HCT116 (cell line): ENCODE measurements at regions not wholly inside any gene's neighbourhood (a gene's known extent, or its start where the extent isn't known, plus 50 kb on each side); places are given as distances from the start of the nearest gene placed in this dataset.

Experiments used
- CBX3 ChIP-seq: IDR thresholded peaks from 2 replicates; pipeline ENCODE4 v1.6.1; 2012; ENCODE audit warnings: low read depth
- EGR1 ChIP-seq: IDR thresholded peaks from 2 replicates; pipeline ENCODE4 v1.6.1; 2012; ENCODE audit warnings: low read depth
- EZH2 ChIP-seq: fragments of 200-600 bp; sonication (generic); IDR thresholded peaks from 2 replicates; pipeline ENCODE4 v1.6.1; 2017; ENCODE audit warnings: antibody characterized with exemption, mixed run types
- EZH2phosphoT487 ChIP-seq: fragments of 200-600 bp; IDR thresholded peaks from 2 replicates; pipeline ENCODE4 v1.6.1; 2018; ENCODE audit warnings: antibody characterized with exemption, borderline replicate concordance
- FOSL1 ChIP-seq: IDR thresholded peaks from 2 replicates; pipeline ENCODE4 v1.6.1; 2012; ENCODE audit warnings: low read depth
- POLR2A ChIP-seq: IDR thresholded peaks from 2 replicates; pipeline ENCODE4 v1.7.0; 2011; ENCODE audit warnings: borderline replicate concordance; ENCODE audit not compliant: insufficient read depth, insufficient read length; ENCODE audit errors: extremely low read depth
- RAD21 ChIP-seq: IDR thresholded peaks from 2 replicates; pipeline ENCODE4 v1.6.1; 2012; ENCODE audit warnings: low read depth, mild to moderate bottlenecking
- SP1 ChIP-seq: IDR thresholded peaks from 2 replicates; pipeline ENCODE4 v1.6.1; 2012; ENCODE audit warnings: low read depth
- TCF7L2 ChIP-seq: IDR thresholded peaks from 2 replicates; pipeline ENCODE4 v1.7.0; 2011; ENCODE audit warnings: borderline replicate concordance, inconsistent platforms; ENCODE audit not compliant: insufficient read depth, insufficient read length; ENCODE audit errors: extremely low read depth
- ZNF274 ChIP-seq: fragments of 200-500 bp; sonication (Bioruptor generic); IDR thresholded peaks from 2 replicates; pipeline ENCODE4 v1.6.1; 2014; ENCODE audit warnings: mild to moderate bottlenecking, low read depth, low read length, inconsistent platforms
- TF ChIP-seq, protein P1 (sequence below), 3 experiments: fragments of 200-600 bp in 1 of 3; sonication (generic) in 1 of 3; IDR thresholded peaks in 2 of 3; conservative IDR thresholded peaks in 1 of 3; 2 replicates each; pipeline ENCODE4 v1.5.1; 2012 to 2017; ENCODE audit warnings: low read depth in 2 of 3, low read length in 2 of 3, antibody characterized with exemption in 1 of 3, borderline replicate concordance in 1 of 3, control low read depth in 1 of 3, mild to moderate bottlenecking in 1 of 3, mixed read lengths in 1 of 3, mixed run types in 1 of 3, moderate library complexity in 1 of 3; ENCODE audit not compliant: insufficient read depth in 1 of 3
- TF ChIP-seq, protein P2 (sequence below): IDR thresholded peaks from 2 replicates; pipeline ENCODE4 v1.6.1; 2012; ENCODE audit warnings: low read depth
- TF ChIP-seq, protein P3 (sequence below): IDR thresholded peaks from 2 replicates; pipeline ENCODE4 v1.6.1; 2012

DNA sequence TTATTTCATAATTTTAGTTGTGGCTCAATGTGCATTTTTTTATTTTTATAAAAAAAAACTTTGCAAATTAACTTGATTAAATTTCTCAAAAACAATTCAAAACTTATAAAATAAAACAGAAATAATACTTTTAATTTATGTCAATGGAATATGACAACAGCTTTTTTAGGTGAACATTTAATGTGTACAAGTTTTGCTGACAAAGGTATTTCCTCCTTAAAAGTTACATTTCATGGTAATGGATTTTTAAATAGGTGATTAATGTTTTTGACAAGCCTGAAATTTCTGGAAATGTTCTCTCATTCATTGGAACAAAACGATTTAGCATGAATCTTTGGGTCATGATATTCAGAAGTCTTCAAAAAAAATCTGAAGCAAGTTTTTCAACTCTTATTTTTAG, 1160.0 kb downstream of the HACE1 start:
- TF ChIP-seq POLR2A (no peak), RAD21 (no peak), EGR1 (no peak), EZH2phosphoT487 (no peak), ZNF274 (no peak), FOSL1 (no peak), CBX3 (no peak), EZH2 (no peak), TCF7L2 (no peak), SP1 (no peak)
- TF ChIP-seq, protein P1, sequence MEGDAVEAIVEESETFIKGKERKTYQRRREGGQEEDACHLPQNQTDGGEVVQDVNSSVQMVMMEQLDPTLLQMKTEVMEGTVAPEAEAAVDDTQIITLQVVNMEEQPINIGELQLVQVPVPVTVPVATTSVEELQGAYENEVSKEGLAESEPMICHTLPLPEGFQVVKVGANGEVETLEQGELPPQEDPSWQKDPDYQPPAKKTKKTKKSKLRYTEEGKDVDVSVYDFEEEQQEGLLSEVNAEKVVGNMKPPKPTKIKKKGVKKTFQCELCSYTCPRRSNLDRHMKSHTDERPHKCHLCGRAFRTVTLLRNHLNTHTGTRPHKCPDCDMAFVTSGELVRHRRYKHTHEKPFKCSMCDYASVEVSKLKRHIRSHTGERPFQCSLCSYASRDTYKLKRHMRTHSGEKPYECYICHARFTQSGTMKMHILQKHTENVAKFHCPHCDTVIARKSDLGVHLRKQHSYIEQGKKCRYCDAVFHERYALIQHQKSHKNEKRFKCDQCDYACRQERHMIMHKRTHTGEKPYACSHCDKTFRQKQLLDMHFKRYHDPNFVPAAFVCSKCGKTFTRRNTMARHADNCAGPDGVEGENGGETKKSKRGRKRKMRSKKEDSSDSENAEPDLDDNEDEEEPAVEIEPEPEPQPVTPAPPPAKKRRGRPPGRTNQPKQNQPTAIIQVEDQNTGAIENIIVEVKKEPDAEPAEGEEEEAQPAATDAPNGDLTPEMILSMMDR (IDR thresholded peaks at IDR 0.05 in 2 of 3, conservative IDR thresholded peaks at IDR 0.05 in 1 of 3; ENCODE audit: borderline replicate concordance in 1 of 3, insufficient read depth in 1 of 3, low read depth in 2 of 3, low read length in 2 of 3): no peak
- TF ChIP-seq, protein P2, sequence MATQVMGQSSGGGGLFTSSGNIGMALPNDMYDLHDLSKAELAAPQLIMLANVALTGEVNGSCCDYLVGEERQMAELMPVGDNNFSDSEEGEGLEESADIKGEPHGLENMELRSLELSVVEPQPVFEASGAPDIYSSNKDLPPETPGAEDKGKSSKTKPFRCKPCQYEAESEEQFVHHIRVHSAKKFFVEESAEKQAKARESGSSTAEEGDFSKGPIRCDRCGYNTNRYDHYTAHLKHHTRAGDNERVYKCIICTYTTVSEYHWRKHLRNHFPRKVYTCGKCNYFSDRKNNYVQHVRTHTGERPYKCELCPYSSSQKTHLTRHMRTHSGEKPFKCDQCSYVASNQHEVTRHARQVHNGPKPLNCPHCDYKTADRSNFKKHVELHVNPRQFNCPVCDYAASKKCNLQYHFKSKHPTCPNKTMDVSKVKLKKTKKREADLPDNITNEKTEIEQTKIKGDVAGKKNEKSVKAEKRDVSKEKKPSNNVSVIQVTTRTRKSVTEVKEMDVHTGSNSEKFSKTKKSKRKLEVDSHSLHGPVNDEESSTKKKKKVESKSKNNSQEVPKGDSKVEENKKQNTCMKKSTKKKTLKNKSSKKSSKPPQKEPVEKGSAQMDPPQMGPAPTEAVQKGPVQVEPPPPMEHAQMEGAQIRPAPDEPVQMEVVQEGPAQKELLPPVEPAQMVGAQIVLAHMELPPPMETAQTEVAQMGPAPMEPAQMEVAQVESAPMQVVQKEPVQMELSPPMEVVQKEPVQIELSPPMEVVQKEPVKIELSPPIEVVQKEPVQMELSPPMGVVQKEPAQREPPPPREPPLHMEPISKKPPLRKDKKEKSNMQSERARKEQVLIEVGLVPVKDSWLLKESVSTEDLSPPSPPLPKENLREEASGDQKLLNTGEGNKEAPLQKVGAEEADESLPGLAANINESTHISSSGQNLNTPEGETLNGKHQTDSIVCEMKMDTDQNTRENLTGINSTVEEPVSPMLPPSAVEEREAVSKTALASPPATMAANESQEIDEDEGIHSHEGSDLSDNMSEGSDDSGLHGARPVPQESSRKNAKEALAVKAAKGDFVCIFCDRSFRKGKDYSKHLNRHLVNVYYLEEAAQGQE: no peak
- TF ChIP-seq, protein P3, sequence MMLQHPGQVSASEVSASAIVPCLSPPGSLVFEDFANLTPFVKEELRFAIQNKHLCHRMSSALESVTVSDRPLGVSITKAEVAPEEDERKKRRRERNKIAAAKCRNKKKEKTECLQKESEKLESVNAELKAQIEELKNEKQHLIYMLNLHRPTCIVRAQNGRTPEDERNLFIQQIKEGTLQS: no peak
